ENCODE measurements at regions not wholly inside any gene's neighbourhood (a gene's known extent, or its start where the extent isn't known, plus 50 kb on each side); places are given as distances from the start of the nearest gene placed in this dataset.

DNA sequence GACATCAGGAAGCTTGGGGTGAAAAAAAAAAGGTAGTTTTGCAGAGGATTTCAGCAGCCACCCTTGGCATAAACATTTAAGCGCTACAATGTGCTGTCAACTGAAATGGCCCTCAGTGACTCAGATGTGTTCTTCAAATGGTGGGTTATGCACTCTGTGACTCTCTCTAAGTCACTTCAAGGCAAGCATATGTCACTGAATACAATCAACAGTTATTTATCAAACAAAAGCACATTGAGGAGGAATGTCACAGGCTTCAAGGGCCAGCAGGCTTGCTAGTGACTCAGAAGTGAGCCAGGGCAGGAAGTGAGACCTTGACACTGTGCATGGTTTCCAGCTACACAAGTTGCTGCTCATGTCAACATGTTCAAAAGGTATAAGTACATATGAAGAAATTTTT is 523.7 kb upstream of the HTR2A start:
- TF ChIP-seq EZH2 (IDR thresholded peaks at IDR 0.05; ENCODE audit: insufficient read depth, poor library complexity, severe bottlenecking) (no peak), EZH2phosphoT487 (IDR thresholded peaks at IDR 0.05; ENCODE audit: insufficient read depth, low read depth) (no peak)
